ENCODE measurements at regions not wholly inside any gene's neighbourhood (a gene's known extent, or its start where the extent isn't known, plus 50 kb on each side); places are given as distances from the start of the nearest gene placed in this dataset.

GRCh38 chr1:209434631-209435217 lies 148.8 kb upstream of the CAMK1G start:
- no peak overlapping the region for H3K4me3 ChIP-seq (ENCODE audit: low read depth, low read length)
- no peak for DNase-seq (ENCODE audit: low read depth, low spot score)
- ChIA-PET CTCF (interaction anchor here (0.7 to 7.5 kb wide), 24 partner anchors 10 to 232 kb away, joined by 3 to 68 read pairs (median 4); no protein-coding TSS in a partner anchor), POLR2A (no interaction called here)
- no peak for TF ChIP-seq CTCF (IDR thresholded peaks at IDR 0.05; ENCODE audit: insufficient read depth, low read length, missing control alignments)

GRCh38 chr1:209435654-209436566 lies 147.6 kb upstream of the CAMK1G start:
- ChIA-PET POLR2A (no interaction called here), CTCF (interaction anchor here (0.7 to 7.5 kb wide), 34 partner anchors 11 to 234 kb away, joined by 3 to 68 read pairs (median 4); no protein-coding TSS in a partner anchor)
- DNase-seq (ENCODE audit: low read depth, low spot score), result no peak
- peak; percentile 95 for TF ChIP-seq CTCF (IDR thresholded peaks at IDR 0.05; ENCODE audit: insufficient read depth, low read length, missing control alignments)
- no peak overlapping the region for H3K4me3 ChIP-seq (ENCODE audit: low read depth, low read length)

GRCh38 chr1:209439828-209440227 lies 143.7 kb upstream of the CAMK1G start:
- no peak for DNase-seq (ENCODE audit: low read depth, low spot score)
- POLR2A ChIA-PET, result no interaction called here
- CTCF ChIA-PET, result interaction anchor here (7.5 kb wide), 1 partner anchor 86 kb away, joined by 62 read pairs; no protein-coding TSS in a partner anchor
- no peak overlapping the region for H3K4me3 ChIP-seq (ENCODE audit: low read depth, low read length)
- no peak for TF ChIP-seq CTCF (IDR thresholded peaks at IDR 0.05; ENCODE audit: insufficient read depth, low read length, missing control alignments)

- POLR2A ChIA-PET, result no interaction called here
- no peak for TF ChIP-seq CTCF (IDR thresholded peaks at IDR 0.05; ENCODE audit: insufficient read depth, low read length, missing control alignments)
- H3K4me3 ChIP-seq (ENCODE audit: low read depth, low read length), result no peak overlapping the region
- CTCF ChIA-PET, result interaction anchor here (1.7 kb wide), 1 partner anchor 236 kb away, joined by 6 read pairs; no protein-coding TSS in a partner anchor
- DNase-seq (ENCODE audit: low read depth, low spot score), result no peak
These were observed 140.1 kb upstream of the CAMK1G start for GRCh38 chr1:209443361-209443931.

GRCh38 chr1:209443975-209444651 lies 139.4 kb upstream of the CAMK1G start:
- DNase-seq (ENCODE audit: low read depth, low spot score), result no peak
- ChIA-PET CTCF (interaction anchor here (1.7 kb wide), 1 partner anchor 236 kb away, joined by 6 read pairs; no protein-coding TSS in a partner anchor), POLR2A (no interaction called here)

More at GRCh38 chr1:209443975-209444651, 139.4 kb upstream of the CAMK1G start:
- H3K4me3 ChIP-seq (ENCODE audit: low read depth, low read length), result no peak overlapping the region
- no peak for TF ChIP-seq CTCF (IDR thresholded peaks at IDR 0.05; ENCODE audit: insufficient read depth, low read length, missing control alignments)

All from AG04449 (cell line).